ENCODE measurements at regions not wholly inside any gene's neighbourhood (a gene's known extent, or its start where the extent isn't known, plus 50 kb on each side); places are given as distances from the start of the nearest gene placed in this dataset.

DNA sequence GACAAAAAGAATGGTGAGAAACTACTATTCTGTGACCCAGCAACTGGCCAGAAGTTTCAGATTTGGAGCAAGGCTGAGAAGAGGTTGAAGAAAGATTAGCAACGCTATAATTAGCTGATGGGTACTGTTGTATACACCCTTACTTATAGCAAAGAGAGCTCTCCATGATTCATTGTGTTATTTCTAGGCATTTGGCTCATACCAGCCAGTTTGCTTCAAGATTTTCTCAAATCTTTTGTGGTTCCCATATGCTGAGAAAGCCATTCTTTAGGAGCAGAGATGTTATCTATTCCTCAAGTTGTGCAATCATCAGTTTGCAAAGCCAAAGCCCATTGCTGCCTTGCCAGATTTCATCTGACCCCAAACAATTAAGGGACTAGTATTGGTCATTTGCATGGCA is 179.4 kb downstream of the ETS1 start:
- DNase-seq (ENCODE audit: low spot score), result peak; percentile 61

DNA sequence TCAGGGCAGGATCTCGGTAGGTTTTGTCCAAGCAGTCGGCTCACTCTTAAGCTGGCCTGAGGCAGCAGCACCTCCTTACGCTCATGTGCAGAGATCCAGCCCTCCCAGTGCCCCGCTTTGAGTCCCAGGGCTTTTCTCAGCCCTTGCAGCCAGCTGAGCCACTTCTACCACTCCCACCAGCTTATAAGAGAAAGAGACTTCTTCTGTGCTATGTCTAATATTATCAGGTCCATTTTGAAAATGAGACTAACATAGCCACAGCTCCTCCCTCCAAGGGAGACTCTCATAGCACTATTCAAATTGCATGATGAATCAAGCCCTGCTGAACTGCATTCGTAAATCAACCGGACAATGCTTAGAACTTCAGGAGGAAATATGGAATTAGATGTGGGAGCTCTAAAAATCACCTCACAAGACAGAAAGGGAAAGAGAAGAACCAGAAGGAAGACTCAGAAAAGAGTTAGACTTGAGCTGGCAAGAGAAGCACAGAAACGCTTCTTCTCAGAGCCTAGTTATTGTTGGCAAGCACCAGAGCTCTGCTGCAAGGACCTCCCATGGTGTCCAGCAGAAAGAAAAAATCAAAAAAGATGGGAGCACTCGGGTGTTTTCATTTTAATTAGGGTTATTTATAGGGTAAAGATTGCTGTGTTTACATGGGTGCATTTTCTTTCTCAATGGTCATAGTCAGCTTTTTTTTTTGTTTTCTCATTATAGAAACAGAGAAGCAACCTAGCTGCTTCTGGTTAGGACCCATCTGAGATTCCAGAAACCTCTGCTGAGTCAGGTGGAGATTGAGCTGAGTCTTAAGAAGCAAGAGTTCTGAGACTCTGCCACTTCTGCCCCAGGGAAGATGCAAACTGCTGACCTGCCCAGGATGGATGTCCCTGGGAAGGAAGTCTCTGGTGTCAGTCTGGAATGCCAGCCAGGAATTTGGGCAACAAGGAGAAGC is 181.4 kb downstream of the ETS1 start:
- peak; percentile 15 for DNase-seq (ENCODE audit: low spot score)

DNA sequence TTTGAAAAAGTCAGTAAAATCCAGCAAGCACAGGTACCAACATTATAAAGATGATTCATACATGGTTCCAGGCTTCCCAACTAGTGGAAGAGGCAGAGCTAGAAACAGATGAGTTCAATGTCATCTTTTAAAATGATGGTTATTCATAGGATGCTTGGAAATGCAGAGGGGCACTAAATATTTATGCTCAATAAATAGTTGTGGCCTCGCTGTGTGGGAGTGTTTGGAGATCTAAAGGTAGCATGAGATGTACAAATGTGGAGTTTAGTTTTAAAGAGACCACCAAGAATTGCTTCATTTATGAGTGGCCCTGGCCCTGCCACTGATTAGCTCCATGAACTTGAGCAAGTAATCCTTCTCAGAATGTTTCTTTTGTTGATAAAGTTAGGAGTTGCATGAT is 182.2 kb downstream of the ETS1 start:
- DNase-seq (ENCODE audit: low spot score), result no peak

DNA sequence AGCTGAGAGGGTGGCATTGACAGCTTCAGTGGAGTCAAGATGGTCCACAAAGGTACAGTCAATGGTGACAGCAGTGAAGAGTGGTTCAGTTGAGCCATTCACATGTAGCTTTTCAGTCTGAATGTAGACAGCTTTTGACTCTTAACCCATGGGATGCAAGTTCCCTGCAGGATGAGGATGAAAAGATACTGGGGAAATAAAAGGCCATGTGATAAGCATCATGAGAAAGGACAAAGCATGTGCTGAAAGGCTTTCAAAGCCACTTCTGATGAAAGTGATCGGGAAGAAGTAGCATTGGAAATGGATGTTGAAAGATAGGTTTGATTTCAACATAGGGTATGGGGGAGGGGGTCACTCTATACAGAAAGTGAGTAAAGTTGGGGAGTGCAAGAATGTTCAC is 182.9 kb downstream of the ETS1 start:
- no peak for DNase-seq (ENCODE audit: low spot score)

DNA sequence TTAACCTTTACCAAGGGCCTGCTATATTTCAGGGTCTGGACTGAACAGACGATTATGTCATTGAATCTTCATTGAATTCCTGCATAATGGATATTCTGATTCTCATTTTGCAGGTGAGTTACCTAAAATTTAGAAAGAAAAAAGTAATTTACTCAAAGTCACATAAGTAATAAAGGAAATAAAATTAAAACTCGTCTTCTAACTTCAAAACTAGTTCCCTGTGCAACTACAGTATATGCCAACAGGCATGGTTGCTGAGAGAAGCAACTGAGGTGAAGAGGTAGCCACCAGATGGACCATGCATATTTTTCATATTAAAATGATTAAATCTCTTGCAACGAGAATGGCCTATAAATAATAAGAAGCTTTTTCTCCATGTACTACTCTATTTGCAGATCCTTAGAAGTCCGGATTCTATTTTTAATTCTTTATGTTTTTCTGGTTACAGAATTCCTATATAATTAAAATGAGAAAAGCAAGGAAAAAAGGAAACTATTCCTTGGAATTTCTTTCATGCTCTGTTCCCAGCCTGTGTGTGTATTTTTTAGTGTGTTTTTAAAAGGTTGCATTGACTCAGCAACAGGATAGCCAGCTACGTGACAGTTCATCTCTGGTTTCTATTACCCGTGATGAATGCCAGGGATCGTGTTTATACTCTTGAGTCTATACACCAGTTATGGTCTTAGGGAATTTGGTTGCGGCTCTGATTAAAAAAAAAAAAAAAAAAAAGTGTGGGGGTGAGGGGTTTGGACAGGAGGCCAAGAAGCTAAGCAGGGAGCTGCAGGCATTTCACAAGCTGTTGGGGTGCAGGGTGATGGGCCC is 186.8 kb downstream of the ETS1 start:
- peak; percentile 61 for DNase-seq (ENCODE audit: low spot score)

DNA sequence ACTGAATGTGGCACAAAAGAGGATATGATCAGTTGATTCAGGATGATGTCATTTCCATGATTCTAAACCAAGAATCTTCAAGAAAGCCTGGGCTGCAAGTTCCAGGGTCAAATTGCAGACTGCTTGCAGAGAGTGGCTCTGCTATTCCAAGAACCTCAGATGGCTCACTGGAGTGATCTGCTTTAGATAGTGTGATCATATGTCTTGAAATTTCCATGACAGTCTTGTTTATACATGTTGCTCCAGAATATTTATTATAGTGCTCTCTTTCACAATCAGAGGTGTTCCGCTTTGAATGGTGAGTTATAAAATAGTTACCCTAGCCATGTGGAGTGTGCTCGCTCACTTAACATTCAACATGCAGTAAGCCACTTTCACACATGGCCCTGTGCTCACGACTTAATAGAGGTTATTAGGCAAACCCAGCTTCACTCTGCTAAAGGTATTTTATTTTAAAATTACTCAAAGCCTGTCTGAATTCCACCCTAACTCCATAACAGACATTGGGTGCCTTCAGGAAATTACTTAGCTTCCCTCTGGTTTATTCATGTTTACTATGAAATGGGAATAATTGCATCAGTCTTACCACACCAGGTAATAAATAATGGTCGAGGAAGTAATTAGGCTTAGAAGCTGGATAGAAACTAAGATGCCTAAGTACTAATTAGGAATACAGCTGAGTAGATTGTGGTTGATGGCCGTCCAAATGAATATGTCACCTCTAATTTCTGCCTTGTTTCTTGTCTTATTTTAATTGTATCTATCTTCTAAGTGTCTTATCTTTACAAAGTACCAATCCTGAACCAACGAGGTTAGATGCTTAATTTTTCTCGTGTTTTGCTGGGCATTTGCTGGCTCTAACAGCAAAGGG is 187.9 kb downstream of the ETS1 start:
- peak; percentile 57 for DNase-seq (ENCODE audit: low spot score)

DNA sequence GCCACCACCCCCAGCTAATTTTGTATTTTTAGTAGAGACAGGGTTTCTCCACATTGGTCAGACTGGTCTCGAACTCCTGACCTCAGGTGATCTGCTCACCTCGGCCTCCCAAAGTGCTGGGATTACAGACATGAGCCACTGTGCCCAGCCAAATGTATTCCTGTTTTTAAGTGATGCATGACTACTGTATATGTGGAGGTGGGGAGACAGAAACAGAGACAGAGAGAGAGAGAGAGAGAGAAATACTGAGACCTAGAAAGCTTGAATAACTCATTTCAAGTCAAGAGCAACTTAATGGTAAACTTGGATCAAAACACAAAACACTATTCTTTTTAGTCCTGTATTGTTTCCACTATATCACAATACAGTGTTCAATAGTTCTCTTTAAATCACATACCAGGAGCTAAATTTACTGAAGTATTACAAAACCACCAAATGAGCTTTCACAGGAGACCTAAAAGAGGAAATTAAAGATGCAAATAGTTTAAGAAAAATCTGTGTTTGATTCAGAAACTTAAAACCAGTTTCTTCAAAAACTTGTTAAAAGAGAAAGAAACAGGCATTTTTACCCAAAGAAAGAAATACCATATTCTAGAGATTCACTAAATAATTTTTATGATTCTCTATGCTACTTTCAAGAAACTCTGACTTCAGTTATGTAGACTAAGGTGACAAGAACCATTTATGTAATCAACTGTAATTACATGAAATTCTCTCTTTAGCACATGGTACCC is 188.7 kb downstream of the ETS1 start:
- no peak for DNase-seq (ENCODE audit: low spot score)

DNA sequence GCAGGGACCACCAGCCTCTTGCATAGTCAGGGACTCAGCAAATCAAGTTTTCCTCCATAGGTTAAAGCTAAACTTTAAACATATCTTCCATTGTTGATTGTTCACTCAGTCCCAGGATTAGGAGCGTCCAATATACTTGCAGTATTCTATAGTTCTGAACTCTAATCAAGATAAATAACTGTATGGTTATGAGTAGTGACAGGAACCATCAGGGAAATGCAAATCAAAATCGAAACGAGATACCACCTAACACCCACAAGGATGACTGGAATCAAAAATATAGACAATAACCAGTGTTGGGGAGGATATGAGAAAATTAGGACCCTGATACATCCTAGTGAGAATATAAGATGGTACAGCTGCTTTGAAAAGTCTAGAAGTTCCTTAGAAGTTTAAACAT is 190.0 kb downstream of the ETS1 start:
- DNase-seq (ENCODE audit: low spot score), result no peak

DNA sequence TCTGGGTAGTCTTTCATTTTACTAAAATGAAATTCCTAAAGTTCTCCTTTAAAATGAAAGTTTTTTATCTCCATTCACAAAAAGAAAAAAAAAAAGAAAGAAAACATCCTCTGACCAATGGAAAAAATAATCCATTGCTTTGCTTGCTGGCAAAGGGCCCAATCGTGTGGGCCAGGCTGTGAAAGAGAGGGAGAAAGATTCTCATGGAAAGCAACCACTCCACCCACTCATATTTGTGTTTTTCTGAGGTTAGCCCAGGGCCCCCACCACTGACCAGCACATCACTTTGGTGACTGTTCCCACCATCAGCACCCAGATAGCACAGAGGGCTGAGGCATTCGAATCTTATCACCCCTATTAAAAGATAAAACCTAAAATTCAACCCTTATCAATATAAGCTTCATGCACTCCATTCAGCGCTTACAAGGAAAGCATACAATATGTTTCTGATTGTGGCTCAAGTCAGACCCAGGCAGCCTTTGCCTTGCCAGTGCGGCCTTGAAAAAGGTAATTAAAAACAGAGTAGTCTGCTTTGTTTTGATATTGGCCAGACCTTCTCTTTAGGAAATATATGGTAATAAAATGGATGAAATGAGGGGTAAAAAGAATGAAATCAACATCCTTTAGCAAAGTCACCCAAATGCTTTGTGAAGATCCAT is 192.8 kb downstream of the ETS1 start:
- DNase-seq (ENCODE audit: low spot score), result peak; percentile 14

DNA sequence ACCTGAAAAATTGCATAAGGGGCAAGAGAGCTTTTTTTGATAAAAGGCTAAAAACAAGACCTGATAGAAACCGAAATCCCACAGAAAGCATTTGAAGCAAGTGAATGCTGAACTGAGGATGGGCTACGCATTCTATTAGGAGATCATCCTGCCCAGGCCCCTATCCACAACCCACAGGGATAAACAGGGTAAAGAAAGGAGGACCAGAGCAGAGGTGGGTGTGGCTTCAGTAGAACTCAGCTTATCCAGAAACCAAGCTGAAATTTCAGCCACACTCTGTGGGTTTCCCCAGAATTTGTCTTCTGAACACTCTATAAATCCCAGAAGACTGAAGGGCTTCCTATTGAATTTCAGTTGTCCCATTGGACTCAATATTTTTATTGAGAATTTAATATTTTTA is 195.1 kb downstream of the ETS1 start:
- no peak for DNase-seq (ENCODE audit: low spot score)

DNA sequence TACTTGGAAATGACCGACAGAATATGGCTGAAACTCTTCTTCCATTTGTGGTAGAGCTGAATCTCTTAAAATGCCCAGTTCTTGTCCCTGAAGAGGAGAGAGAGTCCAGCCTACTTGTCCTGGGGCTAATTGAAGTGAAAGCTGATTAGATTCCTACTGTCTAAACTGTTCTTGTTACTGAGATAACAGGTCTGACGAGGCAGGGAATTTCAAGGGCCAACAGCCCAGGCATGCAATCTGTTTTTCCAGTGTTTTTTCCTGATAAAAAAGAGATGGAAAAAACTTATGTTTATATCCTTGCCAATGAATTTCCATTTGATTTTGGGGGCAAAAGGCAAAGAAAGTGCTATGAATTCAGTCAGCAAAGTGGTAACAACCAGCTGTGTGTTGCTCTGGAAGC is 195.5 kb downstream of the ETS1 start:
- no peak for DNase-seq (ENCODE audit: low spot score)

DNA sequence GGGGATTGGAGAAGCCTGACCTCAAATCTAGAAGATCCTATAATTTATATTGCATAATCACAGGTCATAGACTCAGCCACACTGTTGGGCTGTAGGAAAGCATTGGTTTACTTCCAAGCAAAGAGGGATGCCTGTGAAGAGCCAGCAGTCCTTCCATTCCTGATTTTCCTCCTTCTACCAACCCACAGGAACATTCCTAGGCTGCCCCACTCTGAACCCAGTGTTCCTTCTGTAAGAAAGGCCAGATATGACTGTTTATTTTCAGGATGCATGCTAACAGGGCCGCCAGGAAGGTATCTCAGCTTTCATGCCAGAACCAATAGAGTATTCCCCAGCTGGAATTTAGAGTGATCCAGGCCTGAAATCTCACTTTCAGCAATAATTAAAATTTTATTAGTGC is 197.1 kb downstream of the ETS1 start:
- no peak for DNase-seq (ENCODE audit: low spot score)

DNA sequence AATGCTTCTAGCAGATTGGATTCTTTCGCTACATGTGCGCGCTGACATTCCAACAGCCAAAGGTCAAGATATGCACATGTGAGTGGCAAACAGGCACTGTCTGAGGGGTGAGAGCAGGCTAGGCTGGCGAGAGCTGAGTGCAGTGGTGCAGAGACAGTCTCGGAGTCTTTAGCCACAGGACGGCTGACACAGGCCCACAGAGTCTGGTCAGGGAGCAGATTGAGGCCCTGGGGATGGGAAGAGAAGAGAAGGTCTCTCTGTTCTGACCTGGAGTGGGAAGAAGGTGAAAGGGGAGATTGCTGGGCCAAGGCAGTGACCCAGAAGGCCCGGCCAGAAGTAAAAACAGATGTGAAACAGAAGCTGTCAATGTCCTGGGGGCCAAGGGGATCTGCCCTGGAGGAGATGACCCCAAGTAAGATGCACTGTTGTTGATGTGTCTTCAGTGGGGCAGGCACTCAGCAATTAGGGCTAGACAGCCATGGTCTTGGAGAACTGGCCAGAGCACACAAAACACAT is 197.8 kb downstream of the ETS1 start:
- DNase-seq (ENCODE audit: low spot score), result no peak

DNA sequence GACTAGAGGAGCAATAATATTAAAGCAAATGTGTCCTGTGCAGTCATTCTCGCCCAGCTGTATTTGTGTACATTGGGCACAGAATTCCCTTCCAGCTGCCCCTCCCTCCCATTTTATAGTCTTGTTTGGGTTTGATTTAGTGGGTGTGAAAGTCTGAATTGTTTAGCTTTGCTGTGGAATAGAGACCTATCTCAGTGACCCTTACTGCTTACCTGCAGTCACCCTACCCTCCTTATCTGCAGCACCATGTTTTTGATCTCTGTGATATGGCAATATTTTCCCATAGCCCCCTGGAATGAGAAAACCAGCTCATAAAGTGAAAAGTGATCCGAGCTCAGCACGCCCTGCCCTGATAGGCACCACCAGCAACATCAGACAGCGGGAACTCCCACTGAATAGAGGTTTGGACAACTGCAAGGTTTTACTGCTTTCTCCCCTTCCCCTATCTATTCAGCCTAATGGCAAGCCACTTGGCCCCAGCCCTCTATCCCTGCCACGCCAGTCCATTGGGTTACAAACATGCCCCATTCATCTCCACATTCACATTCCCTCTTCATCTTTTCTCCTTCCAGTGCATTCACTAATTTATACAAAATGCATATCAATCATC is 199.0 kb downstream of the ETS1 start:
- no peak for DNase-seq (ENCODE audit: low spot score)

DNA sequence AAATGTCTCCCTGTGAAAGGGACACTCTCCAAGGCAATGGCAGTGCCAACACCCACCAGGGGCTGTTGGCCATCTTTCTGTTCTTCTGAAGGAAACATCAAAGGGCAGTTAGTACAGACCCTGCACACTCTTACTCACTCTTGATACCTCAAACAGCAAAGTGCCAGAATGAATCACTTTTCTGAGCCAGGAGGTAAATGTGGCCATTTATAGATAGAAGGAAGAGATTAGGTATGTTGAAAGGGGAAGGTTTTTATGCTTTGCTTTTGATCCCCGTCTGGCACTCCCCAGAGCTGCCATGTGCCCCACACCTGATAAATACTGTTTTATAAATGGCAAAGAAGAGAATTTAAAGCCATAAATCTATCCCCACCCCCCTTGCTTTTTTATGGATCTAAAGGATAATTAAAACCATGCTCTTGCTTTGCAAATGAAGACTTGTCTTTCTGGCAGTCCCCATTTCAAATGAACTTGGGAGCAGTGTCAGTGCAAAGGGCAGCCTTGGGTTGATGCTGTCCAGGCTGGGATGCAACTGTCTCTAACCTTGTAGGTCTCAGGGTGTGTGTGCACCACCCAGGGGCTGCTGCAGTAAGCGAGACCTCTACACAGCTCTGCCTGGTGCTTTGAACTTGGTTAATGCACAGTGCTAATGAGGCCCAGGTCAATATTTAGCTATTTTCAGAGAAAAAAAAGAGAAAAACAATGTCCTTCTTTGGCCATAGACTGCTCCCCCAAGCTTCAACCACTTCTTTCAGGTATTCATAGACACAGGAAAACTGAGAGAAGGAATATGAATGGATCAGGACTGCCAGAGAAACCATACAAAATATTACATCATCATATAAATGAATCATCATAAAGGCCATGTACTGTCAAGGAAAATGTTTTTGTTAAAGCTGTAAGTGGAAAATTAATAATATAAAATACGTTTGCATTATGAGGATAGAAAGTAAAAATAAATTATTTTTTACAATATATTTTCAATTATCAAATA is 207.5 kb downstream of the ETS1 start:
- DNase-seq (ENCODE audit: low spot score), result no peak

DNA sequence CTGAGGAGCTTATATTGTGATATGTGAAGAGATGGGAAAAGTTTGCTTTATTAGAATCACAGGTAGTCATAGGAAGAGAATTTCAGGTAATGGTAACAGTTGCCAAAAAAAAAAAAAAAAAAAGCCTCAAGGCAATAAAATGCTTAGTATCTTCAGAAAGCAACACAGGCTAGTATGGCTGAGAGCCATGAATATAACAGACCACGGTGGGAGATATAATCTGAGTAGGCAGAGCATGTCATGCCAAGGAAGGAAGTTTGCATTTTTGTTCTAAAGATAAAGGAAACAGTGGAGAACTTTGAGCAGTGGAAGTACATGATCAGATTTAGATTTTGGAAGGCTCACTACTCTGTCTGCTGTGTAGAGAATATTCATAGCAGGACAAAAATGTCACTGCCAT is 211.4 kb downstream of the ETS1 start:
- no peak for DNase-seq (ENCODE audit: low spot score)

DNA sequence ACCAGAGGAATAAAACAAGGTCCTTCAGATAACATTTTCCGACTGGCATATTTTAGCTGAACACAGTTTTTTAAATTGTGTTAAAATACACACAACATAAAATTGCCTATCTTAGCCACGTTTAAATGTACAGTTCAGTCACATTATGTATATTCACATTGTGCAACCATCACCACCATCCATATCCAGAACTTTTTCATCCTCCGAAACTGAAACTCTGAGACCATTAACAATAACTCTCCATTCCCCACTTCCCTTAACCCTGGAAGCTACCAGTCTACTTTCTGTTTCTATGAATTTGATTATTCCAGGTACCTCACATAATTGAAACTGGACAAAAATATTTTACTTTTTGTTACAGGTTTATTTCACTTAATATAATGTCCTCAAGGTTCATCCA is 213.3 kb downstream of the ETS1 start:
- DNase-seq (ENCODE audit: low spot score), result no peak

DNA sequence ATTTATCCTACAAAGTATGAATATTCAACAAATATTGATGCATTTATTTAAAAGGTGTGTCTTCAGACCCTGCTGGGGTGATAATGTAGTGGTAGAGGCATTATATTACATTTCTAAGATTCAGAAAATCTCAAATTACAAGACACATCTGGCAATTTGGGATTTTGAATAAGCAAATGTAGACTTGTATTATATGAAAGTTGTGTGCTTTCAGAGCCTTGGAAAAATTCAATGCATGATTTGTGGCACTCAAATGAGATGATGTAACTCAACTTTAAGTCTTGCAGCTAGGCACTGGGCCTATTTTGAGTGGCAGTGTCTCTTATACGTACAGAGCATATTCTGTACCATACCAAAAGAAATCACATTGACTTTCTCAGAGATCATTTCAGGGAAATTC is 214.4 kb downstream of the ETS1 start:
- DNase-seq (ENCODE audit: low spot score), result no peak

DNA sequence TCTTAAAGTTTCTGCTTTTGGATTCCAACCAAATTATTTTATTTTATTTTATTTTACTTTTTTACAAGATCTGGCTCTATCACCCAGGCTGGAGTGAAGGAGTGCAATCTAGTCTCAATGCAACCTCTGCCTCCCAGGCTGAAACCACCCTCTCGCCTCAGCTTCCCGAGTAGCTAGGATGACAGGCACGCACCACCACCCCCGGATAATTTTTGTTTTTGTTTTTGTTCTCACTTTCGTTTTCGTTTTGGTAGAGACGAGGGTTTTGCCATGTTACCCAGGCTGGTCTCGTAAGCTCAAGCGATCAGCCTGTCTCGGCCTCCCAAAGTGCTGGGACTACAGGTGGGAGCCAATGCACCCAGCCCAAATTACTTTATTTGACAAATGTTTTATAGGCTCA is 219.8 kb downstream of the ETS1 start:
- DNase-seq (ENCODE audit: low spot score), result no peak
